Skeletal muscle cell (primary cell): ENCODE measurements at regions not wholly inside any gene's neighbourhood (a gene's known extent, or its start where the extent isn't known, plus 50 kb on each side); places are given as distances from the start of the nearest gene placed in this dataset.
"Not testable (repeated sequence)": the region's sequence is repeated elsewhere in the genome, so short reads cannot be mapped to it uniquely, and the experiment has no call there.

ENCODE experiments used
- DNase-seq: peaks from one replicate; pipeline ENCODE4 v3.0.0-alpha.2; 2010; ENCODE audit warnings: low read depth
- H3K4me3 ChIP-seq: 2 replicates; pipeline ENCODE4 v1.5.1; 2011; ENCODE audit warnings: low read depth, mild to moderate bottlenecking, control low read depth, low read length, moderate library complexity

DNA sequence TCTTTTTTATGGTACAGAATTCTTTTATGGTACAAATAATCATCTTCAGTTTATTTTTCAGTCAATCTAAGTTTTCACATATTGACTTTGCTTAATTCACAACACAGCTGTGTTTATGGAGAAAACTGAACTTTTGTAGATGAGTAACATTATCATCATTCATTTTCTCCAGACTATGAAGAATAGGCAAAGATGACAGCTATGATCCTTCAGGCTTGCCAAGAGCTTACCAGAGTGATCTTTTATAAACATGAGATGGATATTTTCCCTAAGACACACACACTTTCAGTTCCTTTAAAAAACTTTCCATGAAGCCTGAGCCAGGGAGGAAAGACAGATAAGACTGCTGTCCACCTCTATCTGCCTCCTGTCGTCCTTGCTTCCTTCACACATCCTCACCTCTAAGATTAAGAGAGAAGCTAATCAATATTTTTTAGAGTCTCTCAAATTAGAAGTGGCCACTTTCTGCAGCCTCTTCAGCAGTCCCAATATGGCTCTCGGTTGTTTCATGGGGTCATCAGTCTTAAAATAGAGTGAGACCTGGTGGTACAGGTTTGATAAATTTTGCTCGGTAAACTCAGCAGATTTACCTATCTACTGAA lies 108.1 kb upstream of the SLC27A6 start:
- H3K4me3 ChIP-seq = no peak overlapping the region
- DNase-seq = no peak

DNA sequence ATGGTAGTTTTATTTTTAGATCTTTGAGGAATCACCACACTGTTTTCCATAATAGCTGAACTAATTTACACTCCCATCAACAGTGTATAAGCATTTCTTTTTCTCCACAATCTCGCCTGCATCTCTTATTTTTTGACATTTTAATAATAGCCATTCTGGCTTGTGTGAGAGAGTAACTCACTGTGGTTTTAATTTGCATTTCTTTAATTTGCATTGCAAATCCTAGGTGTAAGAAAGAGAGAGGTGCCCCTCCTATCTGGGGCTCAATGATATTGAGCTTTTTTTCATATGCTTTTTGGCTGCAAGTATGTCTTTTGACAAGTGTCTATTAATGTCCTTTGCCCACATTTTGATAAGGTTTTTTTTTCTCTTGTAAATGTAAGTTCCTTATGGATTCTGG lies 106.3 kb upstream of the SLC27A6 start:
- H3K4me3 ChIP-seq = no peak overlapping the region
- DNase-seq = no peak

DNA sequence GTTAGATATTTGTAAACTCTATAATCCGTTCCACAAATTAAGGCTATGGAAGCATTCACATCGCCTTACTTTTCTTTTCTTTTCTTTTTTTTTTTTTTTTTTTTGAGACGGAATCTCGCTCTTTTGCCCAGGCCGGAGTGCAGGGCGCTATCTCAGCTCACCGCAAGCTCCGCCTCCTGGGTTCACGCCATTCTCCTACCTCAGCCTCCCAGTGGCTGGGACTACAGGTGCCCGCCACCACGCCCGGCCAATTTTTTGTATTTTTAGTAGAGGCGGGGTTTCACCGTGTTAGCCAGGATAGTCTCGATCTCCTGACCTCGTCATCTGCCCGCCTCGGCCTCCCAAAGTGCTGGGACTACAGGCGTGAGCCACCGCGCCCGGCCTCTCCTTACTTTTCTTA lies 104.1 kb upstream of the SLC27A6 start:
- DNase-seq, H3K4me3 ChIP-seq: not testable (repeated sequence)

DNA sequence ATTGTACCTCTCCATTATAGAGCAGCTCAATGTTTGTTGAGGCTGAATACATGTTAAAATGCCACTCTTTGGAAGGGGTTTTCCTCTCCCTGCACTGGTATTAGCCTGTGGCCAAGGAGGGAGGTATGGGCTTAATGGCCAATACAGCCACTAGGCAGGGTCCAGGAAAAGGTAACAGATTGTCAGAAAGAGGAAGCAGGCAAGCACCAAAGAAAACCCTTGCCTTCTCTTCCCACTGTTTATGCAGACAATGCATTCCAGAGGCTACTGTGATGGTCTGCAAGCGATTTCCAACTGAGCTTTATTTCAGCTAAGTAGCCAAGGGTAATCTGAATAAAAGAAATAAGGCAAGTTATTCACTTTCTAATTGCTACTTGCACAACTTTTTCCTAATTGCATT lies 95.3 kb upstream of the SLC27A6 start:
- H3K4me3 ChIP-seq = no peak overlapping the region
- no peak for DNase-seq

DNA sequence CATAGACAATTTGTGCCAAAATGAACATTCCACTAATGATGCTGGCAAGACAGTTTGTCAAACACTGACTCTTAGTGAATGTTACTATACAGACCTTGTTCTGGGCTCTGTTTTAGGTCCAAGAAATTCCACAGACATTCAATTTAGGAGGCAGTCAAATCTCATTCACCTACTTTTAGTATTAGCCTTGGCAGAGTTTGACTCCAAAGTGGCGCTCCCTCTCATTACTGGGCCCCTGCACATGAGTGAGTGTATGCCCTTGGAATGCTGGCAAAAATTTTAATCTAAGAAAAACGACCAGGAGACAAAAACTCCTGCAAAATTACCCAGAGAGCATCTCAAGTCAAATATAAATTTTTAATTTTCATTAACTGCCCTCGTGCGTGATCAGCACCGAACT lies 94.9 kb upstream of the SLC27A6 start:
- DNase-seq = no peak
- no peak overlapping the region for H3K4me3 ChIP-seq

DNA sequence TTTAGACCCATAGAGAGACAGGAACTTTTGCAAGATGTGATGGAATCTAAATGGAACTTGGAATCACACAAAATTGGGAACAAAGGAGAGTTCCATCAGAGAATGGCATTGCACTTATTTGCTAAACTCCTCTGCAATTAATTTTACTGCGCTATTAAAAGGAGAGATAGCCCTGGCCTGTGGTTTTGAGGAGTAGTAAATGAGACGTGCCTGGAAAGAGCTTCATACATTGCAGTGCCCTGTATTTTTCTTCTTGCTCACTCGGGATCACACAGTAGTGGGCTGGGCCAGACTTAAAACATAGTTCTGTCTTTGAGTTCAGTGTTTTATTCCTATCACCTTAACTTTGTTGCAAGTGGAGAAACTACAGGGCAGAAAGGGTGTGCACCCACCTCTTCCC lies 94.4 kb upstream of the SLC27A6 start:
- no peak for DNase-seq
- H3K4me3 ChIP-seq = no peak overlapping the region

DNA sequence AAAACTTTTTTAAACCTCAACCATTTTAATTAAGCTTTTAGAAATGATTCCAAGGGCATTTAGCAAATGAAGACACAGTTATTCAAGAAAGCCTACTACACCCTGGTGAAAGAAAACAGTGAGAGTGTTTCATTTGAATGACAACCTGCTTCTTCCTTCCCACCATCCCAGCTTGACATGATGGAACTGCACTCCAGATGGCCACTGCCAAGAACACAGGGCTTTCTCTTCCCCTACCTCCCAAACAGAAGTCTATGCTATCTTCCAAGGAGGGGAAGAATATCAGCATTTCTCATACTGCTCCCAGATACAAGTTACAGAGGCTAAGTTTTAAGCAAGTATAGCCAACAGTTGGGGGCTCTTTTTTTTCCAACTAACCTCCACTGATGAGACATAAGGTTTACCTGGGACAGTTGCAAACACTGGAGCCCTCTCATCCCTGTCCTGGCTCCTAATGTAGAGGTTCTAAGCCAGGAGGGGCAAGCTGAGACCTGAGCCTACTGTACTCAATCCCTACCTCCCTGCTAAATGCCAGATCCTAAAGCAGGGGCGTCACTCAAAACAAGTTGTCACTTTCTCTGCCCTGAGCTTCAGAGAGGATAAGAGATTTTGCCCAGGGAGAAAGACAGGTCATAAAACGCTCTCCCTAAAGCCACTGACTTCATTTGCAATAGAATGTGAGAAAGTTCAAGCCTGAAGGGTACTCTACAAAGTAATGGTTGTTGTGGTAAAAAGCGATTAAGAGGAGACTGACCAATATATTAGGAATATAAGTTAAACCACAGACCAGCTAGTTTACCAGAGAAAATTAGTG lies 88.5 kb upstream of the SLC27A6 start:
- H3K4me3 ChIP-seq = no peak overlapping the region
- no peak for DNase-seq

DNA sequence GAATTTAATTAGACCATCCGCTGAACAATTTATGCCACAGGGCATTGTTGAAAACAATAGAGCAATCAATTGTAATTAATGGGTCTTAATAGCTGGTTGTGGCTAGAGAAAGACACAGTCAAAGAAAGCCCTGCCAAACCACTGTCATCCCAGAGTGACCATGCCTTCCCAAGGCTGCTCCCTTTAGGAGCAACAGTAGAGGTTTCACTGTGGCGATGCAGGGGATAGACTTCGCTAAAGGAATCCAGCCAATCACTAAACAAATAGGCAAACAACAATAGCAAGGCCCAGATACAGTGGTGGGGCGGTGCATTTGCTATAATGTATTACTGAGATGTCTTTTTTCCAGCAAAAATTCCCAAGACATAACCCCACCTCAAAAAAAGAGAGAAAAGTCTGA lies 87.8 kb upstream of the SLC27A6 start:
- H3K4me3 ChIP-seq = no peak overlapping the region
- no peak for DNase-seq

DNA sequence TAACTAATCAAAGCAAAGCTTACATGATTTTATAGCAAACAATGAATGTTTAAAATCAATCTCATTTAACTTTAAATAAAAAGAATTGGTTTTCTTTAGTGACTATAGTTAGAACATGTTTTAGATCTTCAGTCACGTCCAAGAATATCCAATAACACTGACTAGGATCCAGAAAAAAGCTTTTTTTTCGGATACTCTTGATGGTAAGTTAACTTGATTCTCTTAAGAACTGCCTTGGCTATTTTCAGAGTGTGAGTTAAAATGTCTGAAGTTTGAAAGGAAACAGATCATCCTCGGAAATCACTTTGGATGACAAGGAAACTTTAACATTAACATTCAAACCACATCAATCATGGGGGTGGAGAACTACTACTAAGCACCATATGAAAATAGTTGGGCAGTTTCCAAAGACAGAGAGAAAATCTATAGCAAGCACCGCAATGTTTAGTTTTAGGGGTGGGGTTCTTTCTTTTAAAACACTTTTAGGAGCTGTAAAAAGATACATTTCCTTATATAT lies 83.7 kb upstream of the SLC27A6 start:
- DNase-seq = no peak
- no peak overlapping the region for H3K4me3 ChIP-seq

DNA sequence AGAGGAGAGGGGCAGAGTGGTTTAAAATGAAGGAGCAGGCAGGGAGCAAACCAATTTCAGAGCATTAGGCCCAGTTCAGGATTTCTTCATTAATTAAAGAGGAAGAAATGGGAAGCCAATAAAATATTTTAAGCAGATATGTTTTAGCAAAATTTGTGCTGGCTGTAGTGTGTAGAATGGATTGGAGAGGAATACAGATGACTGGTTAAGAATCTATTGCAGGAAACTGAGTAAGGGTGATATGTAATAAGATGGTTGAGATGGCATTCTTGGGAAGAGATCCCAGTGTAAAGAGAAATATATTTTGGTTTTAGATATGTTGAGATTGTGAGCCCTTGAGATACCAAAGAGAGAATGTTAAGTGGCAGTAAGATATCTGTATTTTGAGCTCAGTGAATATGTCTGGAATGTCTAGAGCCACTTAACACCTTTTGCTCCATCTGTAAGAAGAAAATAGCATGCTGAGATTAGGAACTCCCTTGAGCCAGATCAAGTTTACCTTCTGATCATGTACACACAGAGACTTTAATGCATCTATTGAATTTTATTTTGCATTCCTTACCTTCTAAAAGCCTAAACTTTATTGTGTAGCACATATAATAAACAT lies 79.5 kb upstream of the SLC27A6 start:
- H3K4me3 ChIP-seq = no peak overlapping the region
- no peak for DNase-seq

DNA sequence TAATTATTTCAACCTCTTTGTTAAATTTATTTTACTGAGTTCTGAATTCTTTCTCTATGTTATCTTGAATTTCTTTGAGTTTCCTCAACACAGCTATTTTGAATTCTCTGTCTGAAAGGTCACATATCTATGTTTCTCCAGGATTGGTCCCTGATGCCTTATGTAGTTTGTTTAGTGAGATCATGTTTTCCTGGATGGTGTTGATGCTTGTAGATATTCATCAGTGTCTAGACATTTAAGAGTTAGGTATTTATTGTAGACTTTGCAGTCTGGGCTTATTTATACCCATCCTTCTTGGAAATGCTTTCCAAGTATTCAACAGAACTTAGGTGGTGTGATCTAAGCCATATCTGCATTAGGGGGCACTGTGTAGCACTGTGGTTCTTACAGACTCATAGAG lies 70.2 kb upstream of the SLC27A6 start:
- DNase-seq = no peak
- no peak overlapping the region for H3K4me3 ChIP-seq

DNA sequence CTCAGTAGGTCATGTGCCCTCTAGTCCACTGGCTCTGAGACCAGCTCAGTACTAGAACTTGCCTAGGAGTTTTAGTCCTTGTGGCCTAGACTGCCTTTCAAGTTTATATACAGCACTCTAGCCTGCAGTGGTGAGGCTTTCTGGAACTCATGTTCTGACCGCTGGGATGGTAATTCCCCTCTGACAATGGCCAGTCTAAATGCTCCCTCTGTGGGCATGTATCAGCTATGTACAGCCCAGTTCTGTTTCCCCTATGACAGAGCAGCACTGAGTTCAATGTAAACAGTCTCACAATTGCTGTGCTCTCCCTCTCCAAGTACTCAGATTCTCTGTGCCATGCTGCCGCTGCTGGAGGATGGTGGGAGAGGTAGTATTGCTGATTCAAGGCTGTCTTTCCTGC lies 68.6 kb upstream of the SLC27A6 start:
- no peak for DNase-seq
- no peak overlapping the region for H3K4me3 ChIP-seq

DNA sequence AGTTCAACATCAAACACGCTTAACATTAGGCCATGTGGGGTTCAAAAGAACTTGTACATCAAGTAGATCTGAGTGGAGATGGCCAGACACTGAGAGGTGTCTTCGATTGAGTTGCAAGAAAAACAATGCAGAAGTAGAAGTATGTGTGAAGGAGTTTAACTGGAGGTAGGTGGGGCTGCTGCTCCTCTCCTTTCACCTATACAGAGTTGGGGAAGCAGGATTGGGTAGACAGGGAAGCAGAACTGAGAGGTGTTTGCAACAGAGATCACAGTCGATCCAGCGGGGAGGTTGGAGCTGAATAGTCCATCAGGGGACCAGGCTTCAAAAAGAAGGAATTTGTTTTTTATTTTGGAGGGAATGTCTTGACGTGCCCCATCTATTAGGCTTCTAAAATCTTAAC lies 61.7 kb upstream of the SLC27A6 start:
- no peak for DNase-seq
- H3K4me3 ChIP-seq = no peak overlapping the region

DNA sequence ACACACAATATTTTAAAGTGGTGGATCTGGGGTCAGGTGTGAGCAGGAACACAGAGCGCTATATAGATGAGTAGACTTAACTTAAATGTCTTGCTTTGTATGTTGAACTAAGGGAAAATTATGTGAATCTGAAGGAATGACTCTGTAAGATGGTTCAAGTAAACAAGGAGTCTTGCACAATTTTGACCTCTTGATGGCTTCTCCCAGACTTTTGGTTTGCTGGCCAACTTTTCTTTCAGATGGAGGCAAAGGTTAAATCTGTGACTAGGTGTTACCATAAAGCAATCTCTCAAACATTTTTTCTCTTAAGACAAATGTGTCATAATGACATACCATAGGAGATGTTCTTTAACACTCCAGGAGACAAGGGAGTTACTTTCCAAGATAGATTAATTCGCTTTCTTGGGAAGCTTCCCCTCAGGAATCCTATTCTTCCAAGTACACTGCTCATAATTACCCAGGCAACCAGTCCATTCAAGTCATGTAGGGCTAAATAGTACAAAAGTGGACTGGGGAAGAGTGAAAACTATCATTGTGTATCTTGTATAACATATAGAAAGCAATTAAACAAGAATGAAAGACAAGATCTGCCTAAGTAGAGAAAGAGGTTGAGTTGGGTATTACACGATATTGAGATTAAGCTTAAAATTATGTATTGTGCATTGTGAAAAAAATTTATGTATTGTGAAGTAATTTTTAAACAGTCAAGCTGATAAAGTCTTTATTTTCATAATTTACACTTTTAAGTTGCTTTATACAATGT lies 60.3 kb upstream of the SLC27A6 start:
- peak; percentile 27 for DNase-seq
- H3K4me3 ChIP-seq = no peak overlapping the region

DNA sequence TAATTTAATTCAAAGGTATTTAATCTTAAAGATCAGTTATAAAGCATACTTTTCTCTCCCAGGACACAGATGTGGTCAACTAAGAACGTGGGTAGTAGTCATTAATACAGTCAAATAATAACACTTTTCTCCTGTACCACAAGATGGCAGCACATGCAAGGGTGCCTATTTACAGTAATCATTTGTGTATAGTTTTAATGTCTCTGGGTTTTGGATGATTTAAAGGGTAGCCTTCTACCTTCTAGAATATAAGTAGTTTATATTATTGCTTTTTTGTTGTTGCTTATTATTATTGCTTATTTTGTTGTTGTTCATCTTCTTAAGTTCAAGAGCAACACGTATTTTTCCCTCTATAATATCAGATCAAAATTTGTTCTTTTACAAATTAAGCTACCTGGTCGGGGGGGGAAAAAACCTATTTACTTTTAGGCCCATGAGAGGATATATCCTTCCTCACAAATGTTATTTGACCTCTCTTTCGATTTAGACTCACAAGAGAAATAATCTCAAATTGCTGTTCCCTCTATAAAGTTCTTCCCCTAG lies 59.6 kb upstream of the SLC27A6 start:
- H3K4me3 ChIP-seq = no peak overlapping the region
- DNase-seq = peak; percentile 18

DNA sequence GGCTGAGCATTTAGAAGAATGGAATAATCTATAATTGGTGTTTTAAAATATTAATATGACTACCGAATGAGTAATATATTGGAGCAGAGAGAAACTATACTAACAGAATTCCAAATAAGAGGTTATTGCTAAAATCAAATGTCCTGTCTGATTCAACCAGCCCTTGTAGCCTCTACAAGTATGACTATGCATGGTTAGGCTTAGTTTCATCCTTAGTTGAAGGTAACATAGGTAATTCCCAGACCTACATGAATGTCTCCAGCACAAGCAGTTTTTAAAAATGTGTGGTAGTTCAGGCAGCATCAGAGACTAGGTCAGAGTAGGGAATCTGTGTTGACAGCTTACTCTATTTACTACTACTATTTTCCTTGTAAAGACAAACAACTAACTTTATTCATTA lies 51.7 kb upstream of the SLC27A6 start:
- H3K4me3 ChIP-seq = no peak overlapping the region

More for the DNA sequence above, 51.7 kb upstream of the SLC27A6 start:
- DNase-seq = no peak
